HG03460 (cell line): ENCODE measurements at regions not wholly inside any gene's neighbourhood (a gene's known extent, or its start where the extent isn't known, plus 50 kb on each side); places are given as distances from the start of the nearest gene placed in this dataset.

Source experiments
- ATAC-seq: cut with Tn5 transposase; IDR thresholded peaks from one replicate; pipeline ENCODE4 v1.9.1; 2021; ENCODE audit not compliant: unreplicated experiment

DNA sequence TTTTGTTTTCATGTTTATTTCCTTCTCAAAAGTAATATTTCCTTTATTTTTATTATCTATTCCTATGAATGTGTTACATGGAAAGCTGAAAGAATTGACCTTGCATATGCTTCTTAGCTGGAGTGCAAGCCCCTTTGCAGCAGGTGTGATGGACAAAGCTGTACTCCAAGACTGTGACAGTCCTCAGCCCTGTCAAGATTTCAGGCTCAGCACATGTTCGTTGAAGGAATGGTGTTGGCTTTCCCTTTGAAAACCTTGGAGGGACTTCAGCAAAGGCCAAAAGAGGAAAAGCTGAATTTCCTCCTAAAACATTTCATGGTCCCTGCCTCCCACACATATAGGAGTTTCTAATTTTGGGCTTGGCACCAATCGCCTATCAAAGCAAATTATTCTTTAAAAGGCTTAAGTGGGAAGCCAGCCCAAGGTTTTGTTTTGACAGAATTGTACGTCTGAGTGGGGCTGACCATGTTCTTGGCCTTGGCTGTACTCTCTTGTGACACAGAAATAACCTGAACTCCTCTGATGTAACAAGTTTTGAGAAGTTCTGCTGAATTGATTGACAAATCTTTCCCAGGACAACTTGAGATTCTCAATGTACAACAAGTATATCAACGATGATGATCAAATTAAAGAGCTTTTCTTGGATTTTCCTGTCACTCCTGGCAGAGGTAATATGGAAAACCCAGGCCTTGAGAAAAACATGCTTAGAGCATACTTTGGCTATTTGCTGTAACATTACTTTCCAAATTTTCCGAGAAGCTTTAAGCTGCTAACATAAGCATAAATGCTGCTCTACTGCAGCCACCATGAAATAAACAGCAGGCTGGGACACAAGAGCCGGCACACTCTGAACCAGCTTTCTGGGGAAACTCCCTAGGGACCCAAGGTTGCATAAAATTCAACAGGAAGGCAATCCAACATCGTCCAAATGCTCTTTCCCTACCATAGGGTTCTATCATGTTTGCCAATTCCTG lies 135.7 kb upstream of the ZNF648 start:
- ATAC-seq: no peak

DNA sequence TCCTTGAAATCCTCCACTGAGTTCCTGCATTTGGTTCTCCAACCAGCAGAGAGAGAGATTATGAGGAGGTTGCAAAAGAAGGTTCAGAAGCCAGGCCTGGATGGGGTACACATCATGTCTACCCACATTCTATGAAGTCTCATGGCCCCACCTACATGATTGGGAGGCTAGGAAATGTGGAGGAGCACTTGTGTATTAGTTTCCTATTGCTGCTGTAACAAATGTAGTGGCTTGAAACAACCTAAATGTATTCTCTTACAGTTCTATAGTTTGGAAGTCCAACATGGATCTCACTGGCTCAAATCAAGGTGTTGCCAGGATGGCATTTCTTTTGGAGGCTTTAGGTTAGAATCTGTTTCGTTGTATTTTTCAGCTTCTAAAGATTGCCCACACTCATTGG lies 134.2 kb upstream of the ZNF648 start:
- no peak for ATAC-seq

GRCh38 chr1:182193908-182194550 lies 132.5 kb upstream of the ZNF648 start:
- ATAC-seq: no peak

GRCh38 chr1:182192966-182193365 lies 131.5 kb upstream of the ZNF648 start:
- no peak for ATAC-seq

DNA sequence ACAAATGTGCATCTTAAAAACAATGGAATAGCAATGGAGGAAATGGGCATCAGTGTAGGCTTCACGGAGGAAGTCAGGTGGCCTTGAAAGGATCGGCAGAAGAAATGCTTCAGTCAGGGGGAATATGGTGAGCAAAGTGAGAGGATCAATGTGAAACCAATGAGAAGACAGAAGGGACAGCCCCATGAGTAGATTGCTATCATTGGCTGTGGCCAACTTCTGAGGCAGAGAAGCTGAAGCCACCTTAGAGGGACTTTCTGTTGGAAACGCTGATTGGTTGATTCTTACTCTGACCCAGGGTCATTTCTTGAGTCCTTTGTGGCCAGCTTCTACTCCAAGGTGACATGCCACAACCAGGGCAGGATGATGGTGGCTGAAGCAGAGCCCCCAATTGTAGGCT lies 130.7 kb upstream of the ZNF648 start:
- no peak for ATAC-seq

- no peak for ATAC-seq
These were observed 130.0 kb upstream of the ZNF648 start for GRCh38 chr1:182191381-182192115.

GRCh38 chr1:182189535-182190066 lies 128.1 kb upstream of the ZNF648 start:
- no peak for ATAC-seq

DNA sequence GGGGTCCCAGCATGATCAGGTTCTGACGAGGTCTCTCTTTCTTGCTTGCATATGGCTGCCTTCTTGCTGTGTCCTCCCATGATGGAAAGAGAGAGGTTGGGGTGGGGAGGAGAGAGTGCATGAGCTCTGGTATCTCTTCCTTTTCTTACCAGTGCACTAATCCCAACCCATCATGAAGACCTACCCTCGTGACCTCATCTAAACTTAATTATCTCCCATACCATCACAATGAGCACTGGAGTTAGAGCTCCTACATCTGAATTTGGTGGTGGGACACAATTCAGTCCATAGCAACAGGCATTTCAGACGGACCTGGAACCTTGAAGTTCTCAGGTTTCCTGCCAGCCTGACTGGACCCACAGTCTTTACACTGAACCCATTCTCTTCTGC lies 125.2 kb upstream of the ZNF648 start:
- no peak for ATAC-seq

DNA sequence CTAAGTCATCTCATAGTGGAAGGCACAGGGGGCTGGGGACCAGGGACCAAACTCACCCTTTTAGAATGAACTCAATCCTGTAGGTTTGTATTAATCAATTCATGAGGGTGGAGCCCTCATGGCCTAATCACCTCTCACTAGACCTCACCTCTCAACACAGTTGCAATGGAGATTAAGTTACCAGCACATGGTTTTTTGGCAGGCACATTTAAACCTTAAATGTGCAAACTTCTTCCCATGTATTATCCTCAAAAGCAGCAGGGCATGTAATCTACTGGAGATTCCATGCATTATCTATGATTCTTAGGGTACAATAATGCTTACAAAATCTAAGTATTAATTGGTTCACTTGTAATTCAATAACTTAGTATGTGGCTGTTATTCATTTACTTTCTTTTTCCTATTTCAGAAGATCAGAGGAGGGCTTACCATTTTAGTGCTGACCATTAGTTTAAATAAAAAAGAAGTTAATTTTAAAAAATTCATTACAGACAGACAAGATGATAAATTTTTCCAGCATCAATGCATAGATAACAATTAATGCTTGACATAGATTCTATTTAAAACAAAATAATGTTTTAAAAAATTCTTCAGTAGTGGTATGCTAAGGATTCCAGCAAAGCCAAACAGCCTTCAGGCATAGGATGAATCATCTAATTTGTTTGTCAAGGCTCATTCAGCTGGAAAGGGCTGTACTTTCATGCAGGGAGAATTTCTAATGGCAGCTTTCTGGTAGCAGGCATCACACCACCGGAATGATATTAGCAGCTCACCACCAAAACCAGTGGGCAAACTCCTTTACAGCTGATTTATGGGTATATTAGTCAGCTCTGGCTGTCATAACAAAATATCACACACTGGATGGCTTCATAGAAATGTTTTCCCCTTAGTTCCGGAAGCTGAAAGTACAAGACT lies 124.6 kb upstream of the ZNF648 start:
- no peak for ATAC-seq

- no peak for ATAC-seq
These were observed 123.6 kb upstream of the ZNF648 start for GRCh38 chr1:182185136-182185535.

- no peak for ATAC-seq
These were observed 122.1 kb upstream of the ZNF648 start for GRCh38 chr1:182183606-182184005.

DNA sequence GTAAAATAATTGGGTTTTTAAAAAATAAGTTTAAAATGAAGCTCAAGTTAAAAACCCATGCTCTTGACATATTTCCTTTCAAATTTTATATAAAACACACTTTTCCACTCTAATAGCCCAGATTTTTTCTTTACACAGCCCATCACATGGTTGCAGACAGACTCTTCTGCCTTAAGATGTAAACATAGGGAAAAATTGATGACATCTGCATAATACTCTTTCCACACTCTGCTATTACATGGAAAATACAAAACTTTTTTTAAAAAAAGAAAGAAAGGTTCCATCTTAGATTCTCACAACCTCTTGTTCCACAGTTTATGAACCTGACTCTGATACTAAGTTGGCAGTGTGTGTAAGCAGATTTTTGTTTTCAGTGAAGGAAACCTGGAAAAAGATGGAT lies 120.8 kb upstream of the ZNF648 start:
- ATAC-seq: no peak

DNA sequence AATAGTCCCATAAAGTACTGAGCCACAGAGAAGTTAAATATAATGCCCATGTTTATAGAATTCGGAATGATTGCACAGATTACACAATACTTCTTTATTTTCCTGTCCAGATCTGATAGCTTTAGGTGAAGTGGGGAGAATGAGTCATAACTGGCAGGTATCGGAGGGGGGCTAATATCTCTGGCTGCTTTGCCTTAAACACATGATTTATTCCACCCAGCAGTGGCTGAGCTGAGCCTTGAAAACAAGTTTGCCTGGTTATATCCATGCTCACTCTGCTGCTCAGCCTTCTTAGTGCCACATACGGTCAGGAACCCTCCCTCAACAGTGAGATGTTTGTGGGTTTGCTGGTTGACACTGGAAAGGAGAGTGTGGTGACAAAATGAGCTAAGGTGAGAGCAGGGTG lies 119.7 kb upstream of the ZNF648 start:
- ATAC-seq: no peak

GRCh38 chr1:182175361-182175931 lies 113.9 kb upstream of the ZNF648 start:
- no peak for ATAC-seq

- ATAC-seq: no peak
These were observed 113.0 kb upstream of the ZNF648 start for GRCh38 chr1:182174513-182174855.

GRCh38 chr1:182173808-182174512 lies 112.4 kb upstream of the ZNF648 start:
- ATAC-seq: no peak

DNA sequence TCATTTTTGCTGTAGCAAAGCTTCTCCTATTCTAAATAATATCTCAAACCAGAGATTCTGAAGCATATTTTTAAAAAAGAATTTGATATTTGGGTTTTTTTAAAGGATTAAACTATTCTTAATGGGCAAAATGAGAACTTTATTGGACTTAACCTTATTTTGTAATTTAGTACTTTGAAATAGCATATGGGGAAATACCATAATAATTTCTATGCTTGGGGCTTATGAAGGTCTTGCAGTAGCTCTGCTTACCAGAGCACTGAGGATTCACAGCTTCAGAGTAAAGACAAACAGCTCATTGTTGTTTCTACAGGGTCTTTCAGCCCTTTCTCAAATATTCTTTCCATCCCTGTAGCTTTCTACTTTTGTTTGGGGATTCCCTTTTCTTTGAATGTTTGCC lies 111.2 kb upstream of the ZNF648 start:
- ATAC-seq: no peak

DNA sequence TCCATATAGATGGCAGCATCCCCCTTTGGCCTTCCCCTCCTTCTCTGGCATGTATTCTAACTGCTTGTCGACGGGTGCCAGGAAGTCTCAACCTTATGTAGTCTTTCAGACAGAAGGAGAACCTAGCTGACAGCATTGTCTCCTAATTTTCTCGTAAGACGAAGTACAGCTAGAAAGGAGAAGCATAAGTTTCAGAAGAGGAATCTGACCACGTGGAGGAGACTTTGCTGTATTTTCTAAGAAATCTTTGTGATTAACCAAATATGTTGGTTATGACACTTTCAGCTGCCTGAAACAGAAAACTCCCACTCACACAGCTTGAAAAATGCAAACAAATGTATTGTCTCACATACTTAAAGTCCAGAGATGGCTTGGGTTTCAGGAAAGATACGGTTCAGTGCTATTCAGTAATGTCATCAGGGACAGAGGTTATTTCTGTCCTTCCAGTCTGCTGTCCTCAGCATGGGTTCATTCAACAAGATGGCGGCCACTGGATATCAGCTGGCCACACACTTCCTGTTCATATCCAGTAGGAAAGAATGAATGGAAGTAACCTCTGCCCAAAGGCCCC lies 109.5 kb upstream of the ZNF648 start:
- ATAC-seq: no peak

- ATAC-seq: no peak
These were observed 107.7 kb upstream of the ZNF648 start for GRCh38 chr1:182169203-182169602.
